HT1080 (cell line): ENCODE measurements at regions not wholly inside any gene's neighbourhood (a gene's known extent, or its start where the extent isn't known, plus 50 kb on each side); places are given as distances from the start of the nearest gene placed in this dataset.
"Not testable (repeated sequence)": the region's sequence is repeated elsewhere in the genome, so short reads cannot be mapped to it uniquely, and the experiment has no call there.

Experiments used
- DNase-seq: peaks from one replicate; pipeline ENCODE4 v3.0.0-alpha.2; 2015; ENCODE audit warnings: low read depth

GRCh38 chr4:151519728-151520415, 110.9 kb downstream of the FHIP1A start:
- no peak for DNase-seq

- no peak for DNase-seq
Measured at GRCh38 chr4:151522866-151523519, 114.0 kb downstream of the FHIP1A start.

GRCh38 chr4:151524610-151525009, 115.6 kb downstream of the FHIP1A start:
- no peak for DNase-seq

- DNase-seq = not testable (repeated sequence)
Measured at GRCh38 chr4:151526489-151526888, 117.5 kb downstream of the FHIP1A start.

- DNase-seq = no peak
Measured at GRCh38 chr4:151527699-151528098, 118.7 kb downstream of the FHIP1A start.

- DNase-seq = no peak
Measured at GRCh38 chr4:151529187-151529586, 120.2 kb downstream of the FHIP1A start.

GRCh38 chr4:151530230-151530629, 121.3 kb downstream of the FHIP1A start:
- DNase-seq = peak; percentile 14

GRCh38 chr4:151530783-151531182, 121.8 kb downstream of the FHIP1A start:
- DNase-seq = no peak

GRCh38 chr4:151532001-151532708, 123.2 kb downstream of the FHIP1A start:
- no peak for DNase-seq

- DNase-seq = no peak
Measured at GRCh38 chr4:151534195-151534594, 125.2 kb downstream of the FHIP1A start.

GRCh38 chr4:151535366-151535765, 126.4 kb downstream of the FHIP1A start:
- DNase-seq = no peak

GRCh38 chr4:151537687-151538086, 128.7 kb downstream of the FHIP1A start:
- DNase-seq = peak; percentile 48

- DNase-seq = no peak
Measured at GRCh38 chr4:151538963-151539362, 130.0 kb downstream of the FHIP1A start.

GRCh38 chr4:151540728-151541388, 131.9 kb downstream of the FHIP1A start:
- peak; percentile 95 for DNase-seq

GRCh38 chr4:151541389-151542071, 132.6 kb downstream of the FHIP1A start:
- peak; percentile 81 for DNase-seq

GRCh38 chr4:151548708-151549107, 139.7 kb downstream of the FHIP1A start:
- no peak for DNase-seq

- not testable (repeated sequence) for DNase-seq
Measured at GRCh38 chr4:151549378-151549777, 140.4 kb downstream of the FHIP1A start.

GRCh38 chr4:151553874-151554273, 144.9 kb downstream of the FHIP1A start:
- DNase-seq = no peak

GRCh38 chr4:151555151-151555945, 146.4 kb downstream of the FHIP1A start:
- no peak for DNase-seq

GRCh38 chr4:151558496-151559113, 149.6 kb downstream of the FHIP1A start:
- no peak for DNase-seq
